Brain microvascular endothelial cell (primary cell): ENCODE measurements at regions not wholly inside any gene's neighbourhood (a gene's known extent, or its start where the extent isn't known, plus 50 kb on each side); places are given as distances from the start of the nearest gene placed in this dataset.

Experiments
- DNase-seq: peaks from one replicate; pipeline ENCODE4 v3.0.0-alpha.2; 2020
- H3K27ac ChIP-seq: fragments of 250-450 bp; sonication (Bioruptor Pico); 2 replicates; pipeline ENCODE4 v1.5.1; 2020; ENCODE audit warnings: mild to moderate bottlenecking, moderate library complexity
- H3K27me3 ChIP-seq: fragments of 250-450 bp; sonication (Bioruptor Pico); replicated peaks from 2 replicates; pipeline ENCODE4 v1.5.1; 2020; ENCODE audit warnings: mild to moderate bottlenecking
- H3K36me3 ChIP-seq: fragments of 250-450 bp; sonication (Bioruptor Pico); replicated peaks from 2 replicates; pipeline ENCODE4 v1.5.1; 2020; ENCODE audit warnings: mild to moderate bottlenecking
- H3K4me3 ChIP-seq: 2 replicates; pipeline ENCODE4 v1.5.1; 2011; ENCODE audit warnings: low read depth, mild to moderate bottlenecking, control low read depth, low read length, moderate library complexity
- in situ Hi-C: cut with HindIII; loops from 2 replicates; pipeline ENCODE4 v1.10.0; 2017; ENCODE audit warnings: low sequenced_read_pairs, low pct_ligation_motif_present
- TF ChIP-seq, protein P1 (sequence below): IDR thresholded peaks from 2 replicates; pipeline ENCODE4 v1.5.1; 2011; ENCODE audit warnings: low read depth, mild to moderate bottlenecking, moderate library complexity, low read length, control low read depth, inconsistent platforms; ENCODE audit errors: missing control alignments

DNA sequence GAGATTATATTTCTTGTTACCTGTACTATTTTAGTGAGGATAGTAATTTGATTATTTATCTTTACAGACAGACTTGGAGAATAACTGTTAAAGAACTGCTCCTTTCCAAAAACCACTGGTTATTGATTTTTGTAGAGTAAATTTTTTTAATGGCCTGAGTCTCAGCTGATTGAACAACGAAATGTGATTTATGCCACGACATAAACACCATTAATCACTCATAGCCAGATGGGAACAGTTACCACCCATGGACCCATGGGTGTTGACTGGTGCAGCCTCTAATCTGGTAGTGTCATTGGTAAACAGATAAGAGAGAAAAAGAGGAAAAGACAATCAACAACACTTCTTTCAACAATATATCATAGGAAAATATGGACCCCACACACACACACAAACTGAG lies 101.4 kb upstream of the BEND6 start:
- DNase-seq: no peak
- Histone ChIP-seq H3K27me3 (no peaks in the 10 kb centered on the region), H3K4me3 (no peak overlapping the region), H3K27ac (no peak overlapping the region), H3K36me3 (no peaks in the 10 kb centered on the region)
- TF ChIP-seq, protein P1, sequence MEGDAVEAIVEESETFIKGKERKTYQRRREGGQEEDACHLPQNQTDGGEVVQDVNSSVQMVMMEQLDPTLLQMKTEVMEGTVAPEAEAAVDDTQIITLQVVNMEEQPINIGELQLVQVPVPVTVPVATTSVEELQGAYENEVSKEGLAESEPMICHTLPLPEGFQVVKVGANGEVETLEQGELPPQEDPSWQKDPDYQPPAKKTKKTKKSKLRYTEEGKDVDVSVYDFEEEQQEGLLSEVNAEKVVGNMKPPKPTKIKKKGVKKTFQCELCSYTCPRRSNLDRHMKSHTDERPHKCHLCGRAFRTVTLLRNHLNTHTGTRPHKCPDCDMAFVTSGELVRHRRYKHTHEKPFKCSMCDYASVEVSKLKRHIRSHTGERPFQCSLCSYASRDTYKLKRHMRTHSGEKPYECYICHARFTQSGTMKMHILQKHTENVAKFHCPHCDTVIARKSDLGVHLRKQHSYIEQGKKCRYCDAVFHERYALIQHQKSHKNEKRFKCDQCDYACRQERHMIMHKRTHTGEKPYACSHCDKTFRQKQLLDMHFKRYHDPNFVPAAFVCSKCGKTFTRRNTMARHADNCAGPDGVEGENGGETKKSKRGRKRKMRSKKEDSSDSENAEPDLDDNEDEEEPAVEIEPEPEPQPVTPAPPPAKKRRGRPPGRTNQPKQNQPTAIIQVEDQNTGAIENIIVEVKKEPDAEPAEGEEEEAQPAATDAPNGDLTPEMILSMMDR: no peak
- in situ Hi-C loops: no loop called here

DNA sequence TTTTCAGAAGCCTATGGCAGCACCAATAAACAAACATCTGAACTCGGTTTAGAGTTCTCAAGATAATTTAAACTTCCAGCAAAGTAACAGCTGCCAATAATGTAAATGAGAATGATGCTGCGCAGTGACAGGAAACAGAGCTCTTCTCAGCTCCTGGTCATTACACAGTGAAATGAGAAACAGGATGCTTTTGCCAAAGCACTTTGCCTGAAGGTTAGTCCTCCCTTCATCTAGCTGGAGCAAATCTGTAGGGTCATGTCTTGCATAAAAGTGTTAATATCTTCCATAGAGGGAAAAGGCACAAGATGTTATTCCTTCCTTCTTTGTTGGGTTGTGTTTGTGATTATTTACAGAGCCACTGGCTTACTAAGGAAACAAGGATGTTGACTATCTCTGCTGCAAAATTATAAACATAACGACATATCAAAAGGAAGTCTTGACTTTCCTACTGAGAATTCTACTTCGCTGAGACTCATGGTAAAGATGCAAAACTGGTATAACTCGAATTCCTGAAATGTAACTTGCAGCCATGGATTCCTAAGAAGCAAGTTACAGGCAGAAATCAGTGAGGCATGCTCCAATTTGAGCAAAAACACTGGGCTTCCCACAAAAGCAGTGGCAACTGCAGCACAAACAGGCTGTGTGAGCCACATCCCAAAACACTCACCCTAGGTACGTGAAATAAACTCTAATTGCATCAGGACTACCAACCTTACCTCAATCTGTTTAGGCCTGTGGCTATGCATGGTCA lies 102.5 kb upstream of the BEND6 start:
- DNase-seq: no peak
- Histone ChIP-seq H3K27ac (no peak overlapping the region), H3K4me3 (no peak overlapping the region), H3K36me3 (no peaks in the 10 kb centered on the region), H3K27me3 (no peaks in the 10 kb centered on the region)
- in situ Hi-C loops: no loop called here
- TF ChIP-seq, protein P1: no peak

DNA sequence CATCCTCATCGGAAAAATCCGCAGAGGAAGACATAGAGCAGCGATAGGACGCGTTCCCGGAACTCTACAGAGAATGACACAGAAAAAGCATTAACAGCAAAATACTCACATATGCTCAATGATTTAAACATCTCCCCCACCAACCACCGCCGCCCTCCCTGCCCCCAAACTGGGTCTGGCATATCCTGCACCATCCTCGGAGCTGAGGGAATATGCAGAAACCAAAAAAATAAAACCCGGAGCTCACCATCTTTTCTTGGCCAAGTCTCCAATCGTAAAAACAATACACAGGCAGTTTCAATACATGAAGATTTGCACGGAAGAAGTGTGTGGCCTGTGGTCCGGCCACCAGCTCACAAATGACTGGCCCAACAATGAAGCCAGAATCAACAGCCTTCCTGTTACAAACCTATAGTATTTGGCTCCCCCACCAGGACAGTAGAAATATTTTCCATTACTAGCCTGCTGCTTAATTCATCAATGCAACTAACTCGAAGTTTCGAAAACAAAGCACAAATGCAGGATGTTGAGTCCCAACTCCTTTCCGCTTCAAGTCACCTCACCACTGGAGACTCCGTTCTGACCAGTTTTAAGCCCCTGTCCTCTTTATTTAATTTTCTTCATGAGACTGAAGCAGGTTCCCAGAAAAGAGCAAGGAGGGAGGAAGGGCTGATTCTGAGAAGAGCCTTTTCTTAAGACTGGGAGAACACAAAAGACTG lies 103.2 kb upstream of the BEND6 start:
- Histone ChIP-seq H3K4me3 (peak overlapping the region; percentile 69), H3K36me3 (no peaks in the 10 kb centered on the region), H3K27ac (peak overlapping the region; percentile 39), H3K27me3 (no peaks in the 10 kb centered on the region)
- in situ Hi-C loops: no loop called here
- TF ChIP-seq, protein P1: peak; percentile 63
- peak; percentile 86 for DNase-seq

DNA sequence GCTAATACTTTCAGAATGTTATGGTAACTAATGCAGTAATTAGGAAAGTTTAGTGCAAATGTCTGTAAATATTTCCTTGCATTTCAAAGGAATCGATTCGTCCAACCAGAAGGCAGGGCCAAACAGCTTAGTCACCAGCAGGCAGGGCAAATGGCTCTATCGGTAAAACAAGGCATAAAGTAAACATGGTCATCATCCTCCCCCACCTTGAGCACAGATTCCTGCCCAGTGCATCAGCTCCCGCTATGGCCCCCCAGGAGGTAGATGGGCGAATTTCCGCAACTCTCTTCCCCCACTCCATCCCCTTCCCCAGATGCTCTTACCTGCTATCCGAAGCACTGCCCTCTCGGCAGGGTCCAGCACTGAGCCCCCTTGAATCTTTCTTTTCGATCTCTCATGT lies 103.8 kb upstream of the BEND6 start:
- H3K27ac ChIP-seq: peak overlapping the region; percentile 39
- no peaks in the 10 kb centered on the region for H3K27me3 ChIP-seq
- in situ Hi-C loops: no loop called here

DNA sequence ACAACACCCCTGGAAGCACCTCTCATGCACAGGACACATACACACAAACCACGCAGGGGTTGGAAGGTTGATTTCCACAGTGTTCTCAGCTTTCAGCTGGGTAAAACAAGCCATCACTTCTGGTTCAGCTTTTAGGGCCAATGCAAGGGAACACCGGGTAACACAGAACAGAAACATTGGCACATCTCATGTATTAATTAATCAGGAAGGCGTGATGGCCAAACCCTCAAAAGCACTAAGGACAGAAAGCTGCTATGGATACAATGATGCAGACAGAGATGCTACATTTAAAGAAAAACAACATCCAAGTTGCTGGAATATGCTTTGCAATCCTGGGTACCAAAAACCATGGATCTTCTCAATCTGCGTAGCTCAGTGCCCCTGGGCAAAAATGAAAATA lies 104.3 kb upstream of the BEND6 start:
- DNase-seq: no peak
- peak overlapping the region; percentile 39 for H3K27ac ChIP-seq
- TF ChIP-seq, protein P1: no peak

More for the DNA sequence above, 103.8 kb upstream of the BEND6 start:
- TF ChIP-seq, protein P1: no peak
- H3K36me3 ChIP-seq: no peaks in the 10 kb centered on the region
- peak; percentile 33 for DNase-seq
- peak overlapping the region; percentile 69 for H3K4me3 ChIP-seq

DNA sequence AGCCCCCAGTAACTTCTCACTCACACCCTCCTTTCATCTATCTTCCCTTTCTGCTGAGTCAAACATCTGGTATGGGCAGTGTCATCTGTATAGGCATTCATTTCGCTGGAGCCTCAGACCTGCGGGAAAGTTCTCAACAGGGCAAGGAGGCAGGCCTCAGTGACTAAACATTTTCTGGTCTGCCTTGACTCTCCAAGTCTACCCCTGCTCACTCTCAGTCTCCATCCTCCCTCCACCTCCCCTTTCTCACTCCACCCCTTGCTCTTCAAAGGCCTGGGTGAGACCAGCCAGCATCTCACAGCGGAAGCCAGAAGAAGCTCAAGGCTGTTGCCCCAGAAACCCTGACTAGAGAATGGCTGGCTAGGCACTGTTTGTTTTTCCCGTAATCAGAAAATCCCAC lies 105.0 kb upstream of the BEND6 start:
- Histone ChIP-seq H3K4me3 (peak overlapping the region; percentile 69), H3K36me3 (no peaks in the 10 kb centered on the region), H3K27ac (peak overlapping the region; percentile 44), H3K27me3 (no peaks in the 10 kb centered on the region)
- in situ Hi-C loops: no loop called here
- peak; percentile 67 for DNase-seq
- TF ChIP-seq, protein P1: no peak

More for the DNA sequence above, 104.3 kb upstream of the BEND6 start:
- in situ Hi-C loops: no loop called here
- Histone ChIP-seq H3K4me3 (peak overlapping the region; percentile 69), H3K27me3 (no peaks in the 10 kb centered on the region), H3K36me3 (no peaks in the 10 kb centered on the region)
